SK-N-SH treated with all-trans-retinoic acid at 6 μM for 48 hours (cell line): ENCODE measurements at regions not wholly inside any gene's neighbourhood (a gene's known extent, or its start where the extent isn't known, plus 50 kb on each side); places are given as distances from the start of the nearest gene placed in this dataset.
"Not testable (repeated sequence)": the region's sequence is repeated elsewhere in the genome, so short reads cannot be mapped to it uniquely, and the experiment has no call there.

Experiments
- ATAC-seq: fragments of 200-7000 bp; cut with Tn5 transposase; 3 replicates; pipeline ENCODE4 v1.9.1; 2020; ENCODE audit warnings: mild to moderate bottlenecking, moderate library complexity
- ARNTL ChIP-seq: fragments of 450-650 bp; formaldehyde crosslinking; IDR thresholded peaks from 2 replicates; pipeline ENCODE4 v1.5.0; 2020; ENCODE audit warnings: low read depth, mild to moderate bottlenecking, moderate library complexity, borderline replicate concordance
- BACH2 ChIP-seq: fragments of 250-450 bp; sonication (Bioruptor Pico); IDR thresholded peaks from 2 replicates; pipeline ENCODE4 v1.9.0; 2021; ENCODE audit warnings: mild to moderate bottlenecking, borderline replicate concordance
- ESRRG ChIP-seq: fragments of 250-450 bp; sonication (Bioruptor Pico); IDR thresholded peaks from 2 replicates; pipeline ENCODE4 v1.6.1; 2021; ENCODE audit warnings: mild to moderate bottlenecking
- GLIS3 ChIP-seq: fragments of 250-450 bp; sonication (Bioruptor Pico); IDR thresholded peaks from 2 replicates; pipeline ENCODE4 v1.5.0; 2020; ENCODE audit warnings: mild to moderate bottlenecking, moderate library complexity
- ISL1 ChIP-seq: fragments of 250-450 bp; sonication (Bioruptor Pico); IDR thresholded peaks from 2 replicates; pipeline ENCODE4 v2.1.2; 2022; ENCODE audit warnings: mild to moderate bottlenecking, moderate library complexity
- PPARA ChIP-seq: fragments of 250-450 bp; sonication (Bioruptor Pico); IDR thresholded peaks from 2 replicates; pipeline ENCODE4 v1.5.0; 2020; ENCODE audit warnings: mild to moderate bottlenecking, borderline replicate concordance
- SNAI2 ChIP-seq: fragments of 250-450 bp; sonication (Bioruptor Pico); IDR thresholded peaks from 2 replicates; pipeline ENCODE4 v1.5.0; 2020; ENCODE audit warnings: mild to moderate bottlenecking, moderate library complexity
- TOX ChIP-seq: fragments of 250-450 bp; sonication (Bioruptor Pico); IDR thresholded peaks from 2 replicates; pipeline ENCODE4 v1.8.0; 2021; ENCODE audit warnings: mild to moderate bottlenecking, moderate library complexity, borderline replicate concordance
- ZC3H10 ChIP-seq: fragments of 250-450 bp; sonication (Bioruptor Pico); IDR thresholded peaks from 2 replicates; pipeline ENCODE4 v1.5.1; 2021; ENCODE audit warnings: mild to moderate bottlenecking, moderate library complexity
- ZFP3 ChIP-seq: fragments of 250-450 bp; sonication (Bioruptor Pico); IDR thresholded peaks from 2 replicates; pipeline ENCODE4 v1.5.0; 2020; ENCODE audit warnings: mild to moderate bottlenecking, moderate library complexity
- ZNF565 ChIP-seq: fragments of 450-650 bp; formaldehyde crosslinking; conservative IDR thresholded peaks from 2 replicates; pipeline ENCODE4 v1.5.0; 2020; ENCODE audit warnings: low read depth, mild to moderate bottlenecking, moderate library complexity
- ZNF70 ChIP-seq: fragments of 450-650 bp; formaldehyde crosslinking; IDR thresholded peaks from 2 replicates; pipeline ENCODE4 v1.5.0; 2020; ENCODE audit warnings: mild to moderate bottlenecking, moderate library complexity
- ZNF8 ChIP-seq: fragments of 450-650 bp; formaldehyde crosslinking; IDR thresholded peaks from 2 replicates; pipeline ENCODE4 v1.5.0; 2020; ENCODE audit warnings: mild to moderate bottlenecking, moderate library complexity
- TF ChIP-seq, protein P1 (sequence below): fragments of 250-450 bp; sonication (Bioruptor Pico); IDR thresholded peaks from 2 replicates; pipeline ENCODE4 v1.8.0; 2020; ENCODE audit warnings: mild to moderate bottlenecking, moderate library complexity, borderline replicate concordance
- TF ChIP-seq, protein P2 (sequence below): fragments of 250-450 bp; sonication (Bioruptor Pico); IDR thresholded peaks from 2 replicates; pipeline ENCODE4 v1.5.1; 2020; ENCODE audit warnings: low read depth, mild to moderate bottlenecking, moderate library complexity
- TF ChIP-seq, protein P3 (sequence below): fragments of 250-450 bp; sonication (Bioruptor Pico); IDR thresholded peaks from 2 replicates; pipeline ENCODE4 v1.5.0; 2020; ENCODE audit warnings: mild to moderate bottlenecking, moderate library complexity

DNA sequence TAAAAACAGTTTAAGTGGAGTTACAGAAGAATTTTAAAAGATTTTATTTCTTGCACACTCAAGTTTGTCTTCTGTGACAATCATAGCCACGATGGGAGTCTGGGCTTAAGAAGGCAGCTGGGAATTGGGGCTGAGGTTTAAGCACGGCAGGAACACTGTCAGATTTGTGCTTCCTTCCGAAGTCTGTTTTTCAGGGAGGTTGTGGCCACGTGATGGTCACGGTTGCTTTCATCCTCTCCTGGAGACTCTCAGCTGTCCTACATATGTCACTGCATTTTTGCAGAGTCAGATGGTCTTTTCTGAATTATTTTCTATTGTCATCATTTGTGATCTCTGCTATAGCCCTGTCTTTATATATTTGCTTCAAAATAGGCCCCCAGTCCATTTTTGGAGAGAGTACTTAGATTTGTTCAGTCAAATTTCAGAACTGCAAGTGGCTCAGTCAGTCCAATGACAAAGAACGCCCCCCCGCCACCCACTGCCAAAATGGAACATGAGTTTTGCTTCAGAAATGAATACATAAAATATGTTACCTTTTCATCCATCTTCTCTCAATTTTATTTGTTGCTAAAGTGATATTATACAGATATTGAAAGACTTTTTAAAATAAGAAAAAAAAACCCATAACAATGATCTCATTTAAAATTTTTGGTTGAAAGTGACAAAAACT, 111.8 kb upstream of the ZFP64 start:
- ATAC-seq = no peak
- TF ChIP-seq ESRRG (CRISPR knock-in tag) = no peak
- no peak for TF ChIP-seq TOX
- no peak for TF ChIP-seq BACH2
- TF ChIP-seq ISL1 (CRISPR knock-in tag) = no peak
- no peak for TF ChIP-seq ZNF565
- TF ChIP-seq, protein P1, sequence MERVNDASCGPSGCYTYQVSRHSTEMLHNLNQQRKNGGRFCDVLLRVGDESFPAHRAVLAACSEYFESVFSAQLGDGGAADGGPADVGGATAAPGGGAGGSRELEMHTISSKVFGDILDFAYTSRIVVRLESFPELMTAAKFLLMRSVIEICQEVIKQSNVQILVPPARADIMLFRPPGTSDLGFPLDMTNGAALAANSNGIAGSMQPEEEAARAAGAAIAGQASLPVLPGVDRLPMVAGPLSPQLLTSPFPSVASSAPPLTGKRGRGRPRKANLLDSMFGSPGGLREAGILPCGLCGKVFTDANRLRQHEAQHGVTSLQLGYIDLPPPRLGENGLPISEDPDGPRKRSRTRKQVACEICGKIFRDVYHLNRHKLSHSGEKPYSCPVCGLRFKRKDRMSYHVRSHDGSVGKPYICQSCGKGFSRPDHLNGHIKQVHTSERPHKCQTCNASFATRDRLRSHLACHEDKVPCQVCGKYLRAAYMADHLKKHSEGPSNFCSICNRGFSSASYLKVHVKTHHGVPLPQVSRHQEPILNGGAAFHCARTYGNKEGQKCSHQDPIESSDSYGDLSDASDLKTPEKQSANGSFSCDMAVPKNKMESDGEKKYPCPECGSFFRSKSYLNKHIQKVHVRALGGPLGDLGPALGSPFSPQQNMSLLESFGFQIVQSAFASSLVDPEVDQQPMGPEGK (CRISPR knock-in tag) = no peak
- no peak for TF ChIP-seq SNAI2
- TF ChIP-seq ZFP3 (CRISPR knock-in tag) = no peak
- TF ChIP-seq, all 23 proteins: peak for 0

DNA sequence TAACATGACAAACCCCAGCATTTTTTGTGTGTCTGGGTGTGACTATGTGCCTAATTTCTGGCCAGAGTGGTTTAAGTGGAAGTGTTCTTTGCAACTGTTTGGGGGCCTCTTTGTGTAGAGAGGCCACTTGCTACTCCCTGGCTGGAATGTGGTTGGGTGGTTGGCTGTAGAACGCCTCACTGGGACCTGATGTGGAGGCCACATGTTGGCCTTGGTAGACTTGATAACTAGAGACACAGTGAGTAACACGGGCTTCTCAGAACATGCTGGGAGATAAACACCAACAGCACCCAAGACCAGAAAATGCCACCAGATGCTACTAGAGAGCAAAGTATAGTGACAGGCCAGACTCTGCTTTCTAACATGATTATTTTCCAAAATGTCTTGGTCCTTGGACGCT, 111.2 kb upstream of the ZFP64 start:
- TF ChIP-seq, protein P2, sequence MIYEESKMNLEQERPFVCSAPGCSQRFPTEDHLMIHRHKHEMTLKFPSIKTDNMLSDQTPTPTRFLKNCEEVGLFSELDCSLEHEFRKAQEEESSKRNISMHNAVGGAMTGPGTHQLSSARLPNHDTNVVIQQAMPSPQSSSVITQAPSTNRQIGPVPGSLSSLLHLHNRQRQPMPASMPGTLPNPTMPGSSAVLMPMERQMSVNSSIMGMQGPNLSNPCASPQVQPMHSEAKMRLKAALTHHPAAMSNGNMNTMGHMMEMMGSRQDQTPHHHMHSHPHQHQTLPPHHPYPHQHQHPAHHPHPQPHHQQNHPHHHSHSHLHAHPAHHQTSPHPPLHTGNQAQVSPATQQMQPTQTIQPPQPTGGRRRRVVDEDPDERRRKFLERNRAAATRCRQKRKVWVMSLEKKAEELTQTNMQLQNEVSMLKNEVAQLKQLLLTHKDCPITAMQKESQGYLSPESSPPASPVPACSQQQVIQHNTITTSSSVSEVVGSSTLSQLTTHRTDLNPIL (CRISPR knock-in tag) = no peak
- TF ChIP-seq ZNF565 (no peak), ZNF70 (CRISPR knock-in tag) (no peak), ZNF8 (CRISPR knock-in tag) (no peak), ZC3H10 (no peak)
- TF ChIP-seq, protein P1 (CRISPR knock-in tag) = no peak
- ATAC-seq = no peak

DNA sequence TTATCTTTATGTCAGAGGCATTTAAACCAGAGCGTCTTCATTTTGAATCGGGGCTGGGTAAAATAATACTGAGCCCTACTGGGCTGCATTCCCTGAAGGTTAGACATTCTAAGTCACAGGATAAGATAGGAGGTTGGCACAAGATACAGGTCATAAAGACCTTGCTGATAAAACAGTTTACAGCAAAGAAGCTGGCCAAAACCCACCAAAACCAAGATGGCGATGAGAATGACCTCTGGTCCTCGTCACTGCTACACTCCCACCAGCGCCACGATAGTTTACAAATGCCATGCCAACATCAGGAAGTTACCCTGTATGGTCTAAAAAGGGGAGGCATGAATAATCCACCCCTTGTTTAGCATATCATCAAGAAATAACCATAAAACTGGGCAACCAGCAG, 110.5 kb upstream of the ZFP64 start:
- not testable (repeated sequence) for ATAC-seq

DNA sequence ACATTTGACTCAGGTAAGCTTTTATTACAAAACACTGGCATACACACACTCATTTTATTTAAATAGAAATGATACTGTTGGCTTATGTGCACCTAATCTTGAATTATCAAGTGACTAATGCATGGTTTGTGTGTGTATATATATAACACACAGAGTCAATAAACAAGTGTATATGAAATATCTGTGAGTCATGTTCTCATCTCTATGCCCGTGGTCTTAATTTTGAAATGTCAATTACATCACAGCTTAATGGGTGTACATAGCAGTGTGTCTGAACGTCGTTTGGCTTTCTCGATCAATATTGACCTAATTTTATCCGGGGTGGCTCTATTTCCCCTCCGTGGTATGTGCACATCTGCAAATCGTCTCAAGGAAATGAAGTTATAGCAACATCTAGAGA, 104.0 kb upstream of the ZFP64 start:
- no peak for ATAC-seq
- TF ChIP-seq, protein P1 (CRISPR knock-in tag) = no peak
- TF ChIP-seq ZNF8 (CRISPR knock-in tag) = no peak
- no peak for TF ChIP-seq PPARA (CRISPR knock-in tag)
- TF ChIP-seq, protein P3, sequence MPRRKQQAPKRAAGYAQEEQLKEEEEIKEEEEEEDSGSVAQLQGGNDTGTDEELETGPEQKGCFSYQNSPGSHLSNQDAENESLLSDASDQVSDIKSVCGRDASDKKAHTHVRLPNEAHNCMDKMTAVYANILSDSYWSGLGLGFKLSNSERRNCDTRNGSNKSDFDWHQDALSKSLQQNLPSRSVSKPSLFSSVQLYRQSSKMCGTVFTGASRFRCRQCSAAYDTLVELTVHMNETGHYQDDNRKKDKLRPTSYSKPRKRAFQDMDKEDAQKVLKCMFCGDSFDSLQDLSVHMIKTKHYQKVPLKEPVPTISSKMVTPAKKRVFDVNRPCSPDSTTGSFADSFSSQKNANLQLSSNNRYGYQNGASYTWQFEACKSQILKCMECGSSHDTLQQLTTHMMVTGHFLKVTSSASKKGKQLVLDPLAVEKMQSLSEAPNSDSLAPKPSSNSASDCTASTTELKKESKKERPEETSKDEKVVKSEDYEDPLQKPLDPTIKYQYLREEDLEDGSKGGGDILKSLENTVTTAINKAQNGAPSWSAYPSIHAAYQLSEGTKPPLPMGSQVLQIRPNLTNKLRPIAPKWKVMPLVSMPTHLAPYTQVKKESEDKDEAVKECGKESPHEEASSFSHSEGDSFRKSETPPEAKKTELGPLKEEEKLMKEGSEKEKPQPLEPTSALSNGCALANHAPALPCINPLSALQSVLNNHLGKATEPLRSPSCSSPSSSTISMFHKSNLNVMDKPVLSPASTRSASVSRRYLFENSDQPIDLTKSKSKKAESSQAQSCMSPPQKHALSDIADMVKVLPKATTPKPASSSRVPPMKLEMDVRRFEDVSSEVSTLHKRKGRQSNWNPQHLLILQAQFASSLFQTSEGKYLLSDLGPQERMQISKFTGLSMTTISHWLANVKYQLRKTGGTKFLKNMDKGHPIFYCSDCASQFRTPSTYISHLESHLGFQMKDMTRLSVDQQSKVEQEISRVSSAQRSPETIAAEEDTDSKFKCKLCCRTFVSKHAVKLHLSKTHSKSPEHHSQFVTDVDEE (CRISPR knock-in tag) = no peak
- TF ChIP-seq ISL1 (CRISPR knock-in tag) = no peak
- TF ChIP-seq ARNTL (CRISPR knock-in tag) = no peak
- no peak for TF ChIP-seq ZFP3 (CRISPR knock-in tag)
- no peak for TF ChIP-seq ZNF565
- TF ChIP-seq ZC3H10 = no peak
- TF ChIP-seq GLIS3 (CRISPR knock-in tag) = no peak
- TF ChIP-seq, protein P2 (CRISPR knock-in tag) = no peak
